ENCODE measurements at regions not wholly inside any gene's neighbourhood (a gene's known extent, or its start where the extent isn't known, plus 50 kb on each side); places are given as distances from the start of the nearest gene placed in this dataset.

GRCh38 chr5:97412959-97413358, 229.9 kb upstream of the RIOK2 start:
- H3K4me2 ChIP-seq (replicated peaks; ENCODE audit: extremely low read depth, low read length, poor library complexity, severe bottlenecking) = no peak overlapping the region
- no peak overlapping the region for H3K4me3 ChIP-seq (replicated peaks in 1 of 3; ENCODE audit: low read depth in 2 of 3, low read length in 3 of 3)
- Mint-ChIP-seq H3K36me3 (no peaks in the 10 kb centered on the region), H3K9me3 (peaks cover 0 to 4% (median 0%) of the 10 kb centered on the region in 7 donors), H3K27ac (no peak overlapping the region), H3K4me3 (no peak overlapping the region), H3K27me3 (ENCODE audit: low read depth in 3 of 3) (peaks cover 0 to 3% (median 2%) of the 10 kb centered on the region in 3 donors), H3K4me1 (no peaks in the 10 kb centered on the region)
- H2AFZ ChIP-seq (ENCODE audit: insufficient read depth, low read depth, low read length, poor library complexity, severe bottlenecking) = no peak overlapping the region
- H3K79me2 ChIP-seq (ENCODE audit: insufficient read depth, low read length) = no peaks in the 10 kb centered on the region
- H3K9ac ChIP-seq (ENCODE audit: insufficient read depth, low read length, poor library complexity, severe bottlenecking) = no peak overlapping the region
- H3K9me3 ChIP-seq (replicated peaks in 1 of 2; ENCODE audit: control insufficient read depth in 1 of 2, insufficient read depth in 1 of 2, low read length in 2 of 2) = peaks cover 0 to 2% of the 10 kb centered on the region in 2 donors
- H4K20me1 ChIP-seq (ENCODE audit: insufficient read depth, low read length) = no peaks in the 10 kb centered on the region
- no peaks in the 10 kb centered on the region for H3K36me3 ChIP-seq (replicated peaks in 1 of 2; ENCODE audit: control insufficient read depth in 1 of 2, insufficient read depth in 2 of 2, low read length in 2 of 2)
- H3K27ac ChIP-seq (ENCODE audit: low read depth in 1 of 2, low read length in 2 of 2) = no peak overlapping the region
- no peaks in the 10 kb centered on the region for H3K4me1 ChIP-seq (ENCODE audit: control insufficient read depth in 1 of 2, insufficient read depth in 2 of 2, low read length in 2 of 2)
- DNase-seq = no peak
- no peak for TF ChIP-seq CTCF (IDR thresholded peaks at IDR 0.05)
- intact Hi-C loops (cut with micrococcal nuclease) = no loop called here
- H3K27me3 ChIP-seq (ENCODE audit: control insufficient read depth in 2 of 2, insufficient read depth in 2 of 2, low read length in 2 of 2) = no peaks in the 10 kb centered on the region
- no CpG with 5 or more reads among the region's 2 CpGs for WGBS (ENCODE audit: insufficient coverage)

GRCh38 chr5:97417986-97418385, 234.9 kb upstream of the RIOK2 start:
- Histone ChIP-seq H3K9me3 (replicated peaks in 1 of 2; ENCODE audit: control insufficient read depth in 1 of 2, insufficient read depth in 1 of 2, low read length in 2 of 2) (no peaks in the 10 kb centered on the region), H2AFZ (ENCODE audit: insufficient read depth, low read depth, low read length, poor library complexity, severe bottlenecking) (no peak overlapping the region), H3K79me2 (ENCODE audit: insufficient read depth, low read length) (no peaks in the 10 kb centered on the region), H3K4me3 (replicated peaks in 1 of 3; ENCODE audit: low read depth in 2 of 3, low read length in 3 of 3) (no peak overlapping the region), H3K27me3 (ENCODE audit: control insufficient read depth in 2 of 2, insufficient read depth in 2 of 2, low read length in 2 of 2) (no peaks in the 10 kb centered on the region), H3K4me1 (ENCODE audit: control insufficient read depth in 1 of 2, insufficient read depth in 2 of 2, low read length in 2 of 2) (no peaks in the 10 kb centered on the region), H4K20me1 (ENCODE audit: insufficient read depth, low read length) (no peaks in the 10 kb centered on the region), H3K36me3 (replicated peaks in 1 of 2; ENCODE audit: control insufficient read depth in 1 of 2, insufficient read depth in 2 of 2, low read length in 2 of 2) (no peaks in the 10 kb centered on the region), H3K27ac (ENCODE audit: low read depth in 1 of 2, low read length in 2 of 2) (no peak overlapping the region), H3K9ac (ENCODE audit: insufficient read depth, low read length, poor library complexity, severe bottlenecking) (no peak overlapping the region), H3K4me2 (replicated peaks; ENCODE audit: extremely low read depth, low read length, poor library complexity, severe bottlenecking) (no peak overlapping the region)
- Mint-ChIP-seq H3K27me3 (ENCODE audit: low read depth in 3 of 3) (no peaks in the 10 kb centered on the region), H3K27ac (no peak overlapping the region), H3K4me1 (no peaks in the 10 kb centered on the region), H3K4me3 (no peak overlapping the region), H3K9me3 (no peaks in the 10 kb centered on the region), H3K36me3 (no peaks in the 10 kb centered on the region)
- TF ChIP-seq CTCF (IDR thresholded peaks at IDR 0.05) = no peak
- intact Hi-C loops (cut with micrococcal nuclease) = no loop called here
- no peak for DNase-seq
